ENCODE measurements at regions not wholly inside any gene's neighbourhood (a gene's known extent, or its start where the extent isn't known, plus 50 kb on each side); places are given as distances from the start of the nearest gene placed in this dataset.
A peak's percentile ranks its signal among the peaks of the same experiment; 100 is the strongest.

DNA sequence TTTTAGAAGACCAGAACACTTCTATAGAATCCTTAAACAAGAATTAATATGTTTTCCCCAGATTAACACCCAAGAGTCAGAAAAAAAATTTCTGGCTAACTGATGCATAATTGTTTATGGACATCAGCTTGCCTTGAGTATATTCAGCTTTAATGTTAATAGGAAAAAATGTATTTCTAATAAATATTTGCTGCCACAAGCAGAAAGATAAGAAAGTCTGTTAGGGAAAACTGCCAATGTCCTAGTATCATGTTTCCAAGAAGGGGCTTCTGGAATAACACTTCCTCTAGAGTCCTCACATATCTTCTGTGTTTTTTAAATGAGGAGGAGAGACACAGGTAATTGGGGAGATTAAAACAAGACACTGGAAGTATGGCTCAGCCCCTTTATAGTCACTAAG, 202.1 kb upstream of the TET2 start:
- no peak overlapping the region for H3K4me3 ChIP-seq
- H3K27me3 ChIP-seq, result no peaks in the 10 kb centered on the region
- DNase-seq, result no peak
- no peaks in the 10 kb centered on the region for H3K36me3 ChIP-seq
- H3K9me3 ChIP-seq, result no peaks in the 10 kb centered on the region

DNA sequence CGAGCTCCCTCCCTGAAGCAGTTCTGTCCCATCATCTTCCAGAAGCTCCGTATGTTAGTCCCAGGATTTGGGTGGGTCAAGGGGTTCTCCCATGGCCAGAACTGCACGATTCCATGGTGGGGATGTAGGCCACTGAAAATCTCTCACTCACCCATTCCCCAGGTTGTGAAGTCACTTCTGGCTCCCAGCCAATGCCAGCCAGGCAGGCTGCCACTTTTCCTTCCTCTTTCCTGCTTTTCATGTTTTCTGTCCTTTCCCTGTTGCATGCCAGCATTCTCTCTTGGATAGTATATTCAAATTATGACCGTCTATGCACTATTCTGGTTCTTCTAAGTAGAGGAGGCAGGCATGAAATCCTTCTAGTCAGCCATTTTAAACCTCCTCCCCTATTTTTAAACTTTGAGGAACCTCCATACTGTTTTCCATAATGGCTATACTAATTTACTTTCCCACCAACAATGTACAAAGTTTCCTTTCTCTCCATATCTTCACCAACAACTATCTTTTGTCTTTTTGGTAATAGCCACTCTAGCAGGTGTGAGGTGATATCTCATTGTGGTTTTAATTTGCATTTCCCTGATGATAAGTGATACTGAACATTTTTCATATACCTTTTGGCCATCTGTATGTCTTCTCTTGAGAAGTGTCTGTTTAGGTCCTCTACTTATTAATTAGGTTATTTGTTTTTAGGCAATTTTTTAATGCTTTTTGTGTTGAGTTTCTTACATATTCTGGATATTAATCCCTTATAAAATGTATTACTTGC, 182.1 kb upstream of the TET2 start:
- H3K27me3 ChIP-seq, result no peaks in the 10 kb centered on the region
- no peaks in the 10 kb centered on the region for H3K36me3 ChIP-seq
- H3K9me3 ChIP-seq, result no peaks in the 10 kb centered on the region
- no peak for DNase-seq
- no peak overlapping the region for H3K4me3 ChIP-seq

DNA sequence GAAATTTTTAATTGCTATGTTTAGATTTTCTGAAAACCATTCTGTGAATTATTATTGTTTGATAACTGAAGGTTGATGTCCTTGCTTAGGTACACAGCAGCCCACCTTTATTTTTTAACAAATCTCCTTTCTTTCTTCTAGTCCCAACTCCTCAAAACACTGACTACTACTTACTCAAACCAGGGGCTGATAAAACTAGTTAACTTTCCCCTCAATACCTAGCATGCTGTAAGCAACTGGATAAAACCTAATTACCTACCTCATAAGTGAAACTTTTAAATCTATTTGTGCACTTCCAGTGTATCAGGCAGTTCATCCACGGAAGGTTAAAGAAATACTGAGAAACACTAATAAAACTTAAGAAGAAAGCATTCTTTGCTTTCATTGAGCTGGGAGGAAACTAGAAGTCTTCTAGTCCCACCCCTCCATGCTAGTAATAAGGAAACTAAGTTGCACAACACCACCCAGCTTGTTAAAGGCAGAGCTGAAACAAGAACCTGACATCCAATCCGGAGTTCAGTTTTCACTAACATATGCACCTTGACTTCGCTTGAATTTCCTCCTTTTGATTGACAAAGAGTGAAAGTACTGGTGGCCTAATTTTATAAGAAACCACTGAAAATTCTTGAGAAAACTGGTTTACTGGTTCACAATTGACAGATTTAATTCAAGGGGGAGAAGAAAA, 180.2 kb upstream of the TET2 start:
- no peak for DNase-seq
- H3K27me3 ChIP-seq, result no peaks in the 10 kb centered on the region
- no peaks in the 10 kb centered on the region for H3K9me3 ChIP-seq
- H3K4me3 ChIP-seq, result no peak overlapping the region
- H3K36me3 ChIP-seq, result no peaks in the 10 kb centered on the region

DNA sequence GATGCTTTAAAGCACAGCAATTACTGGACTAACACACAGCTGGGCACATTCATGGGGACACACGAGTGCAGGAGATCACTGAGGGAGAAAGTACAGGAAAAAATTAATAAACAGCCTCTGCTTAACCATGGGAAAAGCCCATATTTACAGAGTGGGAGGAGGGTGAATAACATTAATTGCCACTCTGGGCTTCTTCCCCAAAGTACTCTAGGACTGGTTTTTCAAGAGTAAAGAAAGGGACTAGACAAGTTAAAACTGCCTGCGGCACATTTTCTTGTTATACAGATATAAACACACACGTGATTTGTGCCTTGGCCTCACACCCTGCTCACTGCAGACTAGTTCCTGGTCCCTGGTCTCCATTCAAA, 179.7 kb upstream of the TET2 start:
- no peaks in the 10 kb centered on the region for H3K36me3 ChIP-seq
- no peaks in the 10 kb centered on the region for H3K9me3 ChIP-seq
- H3K27me3 ChIP-seq, result no peaks in the 10 kb centered on the region
- no peak for DNase-seq
- H3K4me3 ChIP-seq, result no peak overlapping the region

DNA sequence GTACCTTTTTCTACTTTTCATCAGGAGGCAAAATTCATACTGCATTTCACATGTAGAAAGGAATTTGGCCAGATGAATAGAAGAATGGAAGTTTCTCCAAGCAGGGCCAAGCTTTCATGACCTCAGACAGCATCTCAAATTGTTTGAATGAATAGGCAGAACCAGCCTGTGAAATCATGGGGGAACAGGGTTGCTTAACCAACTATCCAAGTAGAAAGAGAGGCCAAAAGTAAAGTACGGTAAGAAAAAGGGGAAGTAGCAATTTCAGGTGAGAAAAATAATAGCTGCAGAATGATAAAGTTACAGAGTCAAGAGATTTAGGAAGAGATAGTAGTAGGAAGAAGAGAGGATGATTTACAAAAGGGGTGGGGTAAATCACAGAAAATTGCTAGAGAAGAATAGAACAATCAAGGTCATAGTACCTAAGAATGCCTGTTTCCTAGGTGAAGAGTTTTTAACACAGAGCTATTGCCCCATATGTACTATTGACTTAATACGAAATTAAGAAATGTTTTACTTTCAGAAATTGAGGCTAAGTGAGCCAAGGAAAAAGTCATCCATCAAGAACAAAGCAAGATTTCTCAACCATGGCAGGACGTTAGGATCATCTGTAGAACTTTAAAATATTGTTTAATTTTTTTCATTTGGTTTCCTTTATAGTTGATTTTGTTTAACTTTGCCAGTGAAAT, 177.1 kb upstream of the TET2 start:
- no peaks in the 10 kb centered on the region for H3K36me3 ChIP-seq
- DNase-seq, result no peak
- no peaks in the 10 kb centered on the region for H3K27me3 ChIP-seq
- H3K9me3 ChIP-seq, result no peaks in the 10 kb centered on the region
- H3K4me3 ChIP-seq, result no peak overlapping the region

DNA sequence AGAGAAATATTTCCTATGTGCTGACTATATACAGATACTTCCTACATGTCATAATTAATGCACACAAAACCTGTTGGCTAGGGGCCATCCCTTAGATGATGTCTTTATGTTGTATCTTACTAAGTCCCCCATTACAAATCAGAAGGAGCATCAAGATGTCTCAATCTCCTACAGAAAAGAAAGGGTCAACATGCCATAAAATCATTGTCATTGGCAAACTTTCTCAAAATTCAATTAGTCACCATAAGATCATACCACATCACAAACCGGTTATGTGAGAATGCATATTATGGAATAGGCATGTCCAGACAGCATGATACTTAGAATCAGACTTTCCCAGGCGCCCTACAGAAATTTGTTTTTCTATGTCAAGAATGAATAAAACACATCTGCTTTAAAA, 175.2 kb upstream of the TET2 start:
- DNase-seq, result no peak

DNA sequence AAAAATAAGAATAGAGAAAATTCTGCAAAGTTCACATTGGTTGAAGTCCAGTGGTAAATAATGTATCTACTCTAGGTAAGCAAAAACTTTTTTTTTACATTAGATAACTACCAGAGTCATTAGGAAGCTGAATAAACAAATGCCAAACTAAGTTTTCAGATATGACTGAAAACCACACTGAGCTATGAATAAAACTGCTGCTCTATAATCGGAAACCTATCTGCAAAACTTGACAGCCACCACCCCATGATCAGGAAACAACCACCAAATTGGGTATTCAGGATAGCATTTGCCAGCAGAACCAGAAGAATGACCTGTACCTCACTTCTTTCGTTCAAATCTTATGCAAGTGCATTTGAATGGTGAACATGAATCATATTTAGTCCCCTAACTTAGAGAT, 173.0 kb upstream of the TET2 start:
- H3K27me3 ChIP-seq, result no peaks in the 10 kb centered on the region
- no peak for DNase-seq

More for the DNA sequence above, 175.2 kb upstream of the TET2 start:
- H3K27me3 ChIP-seq, result no peaks in the 10 kb centered on the region
- no peak overlapping the region for H3K4me3 ChIP-seq
- no peaks in the 10 kb centered on the region for H3K9me3 ChIP-seq
- no peaks in the 10 kb centered on the region for H3K36me3 ChIP-seq

DNA sequence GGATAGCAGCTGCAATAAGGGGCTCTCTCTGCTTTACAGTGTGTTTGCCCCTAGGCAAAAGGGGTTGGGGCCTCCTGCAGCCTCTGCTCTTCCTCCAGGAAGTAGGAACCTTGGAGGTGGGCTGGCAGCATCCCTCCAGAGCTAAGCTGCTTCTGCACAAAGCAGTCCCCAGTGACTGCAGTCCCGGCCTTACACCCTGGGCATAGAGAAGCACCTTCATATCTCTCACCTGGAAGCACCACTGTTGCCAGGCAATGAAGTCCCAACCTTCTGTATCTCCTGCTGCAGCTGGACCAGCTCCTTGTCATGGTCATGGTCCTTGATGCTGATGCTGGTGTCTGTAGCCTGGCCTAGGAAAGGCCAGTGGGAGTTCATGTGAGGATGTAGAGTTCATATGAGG, 171.1 kb upstream of the TET2 start:
- Histone ChIP-seq H3K4me3 (no peak overlapping the region), H3K9me3 (no peaks in the 10 kb centered on the region), H3K36me3 (no peaks in the 10 kb centered on the region), H3K27me3 (no peaks in the 10 kb centered on the region)
- no peak for DNase-seq

More for the DNA sequence above, 173.0 kb upstream of the TET2 start:
- Histone ChIP-seq H3K36me3 (no peaks in the 10 kb centered on the region), H3K9me3 (no peaks in the 10 kb centered on the region), H3K4me3 (no peak overlapping the region)

DNA sequence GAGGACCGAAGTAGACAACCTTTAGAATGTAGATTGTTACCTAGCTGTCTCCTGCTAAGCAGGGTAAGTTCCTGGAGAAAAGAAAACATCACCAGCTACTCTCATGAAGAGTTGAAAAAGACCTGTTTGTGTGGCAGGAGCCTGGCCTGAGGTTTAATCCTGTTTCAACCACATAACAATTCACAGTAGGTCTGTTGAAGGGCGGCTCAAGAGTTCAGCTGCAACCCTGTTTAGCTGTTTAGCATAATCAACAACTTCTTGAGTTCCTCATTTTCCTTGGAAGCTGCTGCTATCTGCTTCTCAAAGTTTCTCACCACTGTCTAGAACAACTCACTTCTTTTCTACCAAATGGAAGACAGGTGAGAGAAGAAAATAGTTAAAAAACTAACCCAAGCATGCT, 170.4 kb upstream of the TET2 start:
- Histone ChIP-seq H3K4me3 (no peak overlapping the region), H3K9me3 (no peaks in the 10 kb centered on the region), H3K36me3 (no peaks in the 10 kb centered on the region), H3K27me3 (no peaks in the 10 kb centered on the region)
- DNase-seq, result no peak

DNA sequence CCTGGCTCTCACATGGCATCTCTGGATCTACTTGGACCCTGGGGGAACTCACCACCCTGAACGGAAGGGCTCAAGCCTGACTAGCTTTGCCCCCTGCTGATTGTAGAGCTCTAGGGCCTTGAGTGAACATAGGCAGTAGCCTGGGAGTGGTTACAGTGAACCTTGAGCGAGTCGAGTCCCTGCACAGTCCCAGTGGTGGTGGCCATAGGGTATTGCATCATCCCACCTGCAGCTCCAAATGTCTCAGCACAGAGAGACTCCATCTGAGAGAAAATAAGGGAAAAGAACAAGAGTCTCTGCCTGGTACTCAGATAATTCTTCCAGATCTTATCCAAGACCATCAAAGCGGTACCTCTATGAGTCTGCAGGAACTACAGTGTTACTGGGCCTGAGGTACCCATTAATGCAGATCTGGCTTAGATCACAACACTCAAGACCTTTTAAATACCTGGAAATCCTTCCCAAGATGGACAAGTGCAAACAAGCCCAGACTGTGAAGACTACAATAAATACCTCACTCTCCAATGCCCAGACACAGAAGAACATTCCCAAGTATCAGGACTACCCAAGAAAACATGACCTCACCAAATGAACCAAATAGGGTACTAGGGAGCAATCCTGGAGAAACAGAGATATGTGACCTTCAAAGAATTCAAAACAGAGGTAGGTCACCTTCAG, 167.5 kb upstream of the TET2 start:
- Histone ChIP-seq H3K9me3 (no peaks in the 10 kb centered on the region), H3K4me3 (no peak overlapping the region), H3K36me3 (no peaks in the 10 kb centered on the region), H3K27me3 (no peaks in the 10 kb centered on the region)
- DNase-seq, result no peak

DNA sequence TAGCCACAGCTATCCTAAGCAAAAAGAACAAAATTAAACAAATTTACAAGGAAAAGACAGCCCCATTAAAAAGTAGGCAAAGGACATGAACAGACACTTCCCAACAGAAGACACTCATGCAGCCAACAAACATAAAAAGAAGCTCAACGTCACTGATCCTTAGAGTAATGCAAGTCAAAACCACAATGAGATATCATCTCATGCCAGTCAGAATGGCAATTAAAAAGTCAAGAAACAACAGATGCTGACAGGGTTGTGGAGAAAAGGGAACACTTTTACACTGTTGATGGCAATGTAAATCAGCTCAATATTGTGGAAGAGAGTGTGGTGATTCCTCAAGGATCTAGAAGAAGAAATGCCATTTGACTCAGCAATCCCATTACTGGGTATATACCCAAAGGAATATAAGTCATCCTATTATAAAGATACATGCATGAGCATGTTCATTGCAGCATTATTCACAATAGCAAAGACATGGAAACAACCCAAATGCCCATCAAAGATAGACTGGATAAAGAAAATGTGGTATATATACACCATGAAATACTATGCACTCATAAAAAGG, 163.0 kb upstream of the TET2 start:
- no peak for DNase-seq
- H3K4me3 ChIP-seq, result no peak overlapping the region
- H3K9me3 ChIP-seq, result no peaks in the 10 kb centered on the region
- no peaks in the 10 kb centered on the region for H3K36me3 ChIP-seq
- no peaks in the 10 kb centered on the region for H3K27me3 ChIP-seq

DNA sequence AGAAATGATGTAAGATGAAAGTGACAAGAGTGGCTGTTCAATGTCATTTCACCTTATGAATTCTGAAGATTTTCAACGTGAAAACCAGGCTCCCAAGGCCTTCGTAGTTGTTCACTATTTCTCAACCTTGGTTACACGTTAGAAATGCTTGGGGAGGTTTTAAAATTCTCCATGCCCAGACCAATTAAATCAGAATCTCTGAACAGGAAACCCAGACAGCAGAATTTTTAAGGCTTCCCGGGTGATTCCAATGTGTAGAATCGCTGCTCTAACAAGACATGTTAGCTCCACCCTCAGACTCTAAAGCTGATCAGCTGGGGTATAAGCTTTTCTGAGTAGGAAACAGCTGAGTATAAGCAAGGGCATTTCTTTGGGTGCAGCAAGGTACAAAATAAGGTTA, 160.4 kb upstream of the TET2 start:
- Histone ChIP-seq H3K4me3 (no peak overlapping the region), H3K27me3 (no peaks in the 10 kb centered on the region), H3K9me3 (no peaks in the 10 kb centered on the region), H3K36me3 (no peaks in the 10 kb centered on the region)
- no peak for DNase-seq

DNA sequence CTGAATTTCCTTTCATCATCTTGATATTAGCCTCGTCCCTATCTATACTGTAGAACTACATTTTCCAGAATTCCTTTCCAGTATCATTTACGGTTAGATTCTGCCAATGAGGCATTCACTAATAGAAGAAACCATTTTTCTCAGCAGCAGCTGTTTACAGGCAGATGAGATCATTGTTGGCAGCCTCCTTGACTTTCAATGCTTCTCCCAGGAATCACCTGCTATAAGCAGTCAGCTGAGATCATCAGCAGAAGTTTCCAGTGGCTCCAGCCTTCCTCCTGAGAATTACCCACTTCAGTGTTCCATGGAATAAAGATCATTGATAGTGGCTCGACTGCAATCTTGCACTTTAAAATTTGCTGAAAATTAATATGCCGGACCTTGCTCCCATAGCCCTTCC, 157.3 kb upstream of the TET2 start:
- Histone ChIP-seq H3K36me3 (no peaks in the 10 kb centered on the region), H3K4me3 (no peak overlapping the region), H3K27me3 (no peaks in the 10 kb centered on the region), H3K9me3 (no peaks in the 10 kb centered on the region)
- DNase-seq, result peak; percentile 26

DNA sequence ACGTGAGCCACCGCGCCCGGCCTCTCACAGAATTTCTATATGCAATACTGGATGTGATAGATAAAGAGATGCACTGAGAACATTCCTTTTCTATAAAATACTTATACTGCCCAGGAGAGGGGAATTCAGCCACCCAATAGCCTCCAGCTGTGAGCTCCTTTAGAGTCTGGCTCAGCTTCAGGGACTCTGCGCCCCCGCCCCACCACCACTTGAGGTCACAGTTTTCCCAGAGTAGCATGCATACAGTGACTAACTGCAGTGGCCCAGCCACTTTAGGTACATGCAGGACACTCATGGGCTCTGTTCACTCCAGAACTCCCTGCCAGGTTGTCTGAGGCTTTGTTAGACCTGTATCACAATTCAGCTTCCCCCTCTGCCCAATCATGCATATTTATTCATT, 144.4 kb upstream of the TET2 start:
- Histone ChIP-seq H3K4me3 (no peak overlapping the region), H3K9me3 (no peaks in the 10 kb centered on the region), H3K27me3 (no peaks in the 10 kb centered on the region), H3K36me3 (no peaks in the 10 kb centered on the region)
- DNase-seq, result no peak

DNA sequence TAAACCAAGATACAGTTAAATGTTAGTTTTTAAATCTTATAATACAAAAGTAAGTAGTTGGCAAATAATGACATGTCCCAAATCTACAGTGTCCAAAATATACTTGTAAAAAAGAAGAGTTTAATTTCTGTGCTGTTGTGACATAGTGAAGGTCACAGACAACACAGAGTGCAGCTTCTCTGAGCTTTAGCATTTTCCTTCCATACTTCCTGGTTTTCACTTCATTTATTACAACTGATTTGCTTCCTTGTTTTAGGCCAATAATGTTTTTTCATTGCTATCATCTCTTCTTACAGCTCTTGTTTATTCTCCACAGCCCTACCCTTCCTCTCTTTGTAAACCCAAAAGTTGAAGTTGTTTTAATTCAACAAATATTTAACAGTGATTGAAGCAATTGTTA, 132.4 kb upstream of the TET2 start:
- DNase-seq, result no peak
- H3K36me3 ChIP-seq, result no peaks in the 10 kb centered on the region
- no peak overlapping the region for H3K4me3 ChIP-seq
- no peaks in the 10 kb centered on the region for H3K27me3 ChIP-seq
- no peaks in the 10 kb centered on the region for H3K9me3 ChIP-seq

DNA sequence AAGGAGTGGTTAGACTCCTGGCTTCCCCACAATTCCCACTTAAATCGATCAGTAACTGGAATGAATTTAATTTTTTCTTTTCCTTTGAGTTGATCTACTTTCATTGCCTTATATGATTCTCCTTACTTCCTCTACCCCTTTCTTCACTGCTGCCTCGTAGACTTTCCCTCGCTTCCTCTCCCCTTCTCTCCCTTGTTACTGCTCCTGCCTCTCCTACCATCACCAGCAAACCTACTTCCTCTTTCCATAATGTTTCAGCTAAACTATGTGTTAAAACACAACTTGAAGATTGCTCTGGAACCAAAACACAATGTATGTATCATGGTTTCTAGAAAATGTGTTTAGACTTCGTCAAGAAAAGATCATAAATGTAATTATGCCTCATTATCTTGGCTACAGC, 132.0 kb upstream of the TET2 start:
- no peak for DNase-seq
- H3K27me3 ChIP-seq, result no peaks in the 10 kb centered on the region
- H3K9me3 ChIP-seq, result no peaks in the 10 kb centered on the region
- no peaks in the 10 kb centered on the region for H3K36me3 ChIP-seq
- H3K4me3 ChIP-seq, result no peak overlapping the region

DNA sequence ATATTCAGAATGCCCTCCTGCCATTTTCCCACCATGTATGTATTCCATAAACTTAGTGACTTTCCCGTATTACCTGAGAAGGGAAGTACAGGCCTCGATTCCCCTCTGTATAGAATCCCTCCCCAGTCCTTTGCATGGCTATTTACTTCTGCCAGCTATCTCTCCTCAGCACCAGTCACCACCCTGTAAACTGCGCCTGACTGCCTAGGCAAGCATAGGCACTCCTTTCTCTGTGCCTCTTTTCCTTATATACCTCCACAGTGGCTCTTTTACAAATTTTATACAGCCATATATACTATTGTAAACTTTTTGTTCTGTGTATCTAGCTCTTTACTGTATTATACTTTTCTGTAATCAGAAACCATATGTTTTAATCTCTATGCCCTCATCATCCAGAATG, 130.9 kb upstream of the TET2 start:
- Histone ChIP-seq H3K4me3 (no peak overlapping the region), H3K36me3 (no peaks in the 10 kb centered on the region), H3K9me3 (no peaks in the 10 kb centered on the region), H3K27me3 (no peaks in the 10 kb centered on the region)
- DNase-seq, result no peak

Measured in MG63 (cell line).